GM13977 (cell line): ENCODE measurements at regions not wholly inside any gene's neighbourhood (a gene's known extent, or its start where the extent isn't known, plus 50 kb on each side); places are given as distances from the start of the nearest gene placed in this dataset.

Experiments used
- DNase-seq: peaks from one replicate; pipeline ENCODE4 v3.0.0; 2012; ENCODE audit warnings: low spot score
- CTCF ChIP-seq: IDR thresholded peaks from 2 replicates; pipeline ENCODE4 v1.5.1; 2012; ENCODE audit warnings: mild to moderate bottlenecking, control low read depth; ENCODE audit not compliant: insufficient read depth; ENCODE audit errors: extremely low read depth, missing control alignments
- in situ Hi-C: fragments of 300-500 bp; cut with MboI; formaldehyde crosslinking; loops from one replicate; pipeline ENCODE4 v1.12.0; 2022; ENCODE audit warnings: low sequenced_read_pairs, low pct_unique_long_range_greater_than_20kb, mixed read lengths, inconsistent platforms; ENCODE audit not compliant: unreplicated experiment

DNA sequence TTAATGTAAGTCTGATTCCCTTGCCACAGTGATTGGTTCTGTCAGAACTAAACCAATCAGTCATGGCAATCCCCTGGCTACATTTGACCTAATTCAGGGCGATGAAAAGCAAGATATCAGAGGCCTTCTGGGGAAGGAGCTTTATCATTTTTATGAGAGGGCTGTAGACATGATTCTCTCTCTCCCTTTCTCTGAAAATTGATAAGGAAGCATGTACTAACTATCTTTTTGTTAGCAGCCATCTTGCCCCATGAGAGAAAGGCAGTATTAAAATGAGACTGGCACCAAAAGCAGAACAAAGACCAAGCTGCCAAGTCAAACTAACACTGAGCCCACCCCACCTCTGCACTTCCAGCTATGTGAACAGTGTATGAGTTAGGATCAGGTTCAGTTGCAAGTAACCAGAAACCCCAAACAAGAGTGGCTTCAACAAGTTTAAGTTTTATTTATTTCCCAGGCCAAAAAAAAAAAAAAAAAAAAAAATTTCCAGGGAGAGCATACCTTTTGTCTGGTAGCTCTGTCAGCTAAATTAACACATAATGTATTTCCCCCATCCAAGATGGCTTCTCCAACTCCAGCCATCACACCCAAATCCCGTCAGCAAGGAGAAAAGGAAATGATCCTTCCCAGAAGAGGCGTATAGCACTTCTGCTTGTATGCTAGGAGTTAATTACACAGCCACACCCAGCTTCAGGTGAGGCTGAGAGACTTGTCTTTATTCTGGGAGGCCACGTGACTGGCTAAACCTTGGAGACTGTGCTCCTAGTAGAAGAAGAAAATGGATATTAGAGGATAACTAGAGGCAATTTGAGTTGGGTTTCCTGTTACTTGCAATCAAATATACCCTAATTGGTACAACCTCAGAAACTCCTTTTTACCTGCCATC lies 105.8 kb upstream of the RALGPS2 start:
- DNase-seq, result no peak
- no peak for TF ChIP-seq CTCF
- in situ Hi-C loops, result no loop called here

DNA sequence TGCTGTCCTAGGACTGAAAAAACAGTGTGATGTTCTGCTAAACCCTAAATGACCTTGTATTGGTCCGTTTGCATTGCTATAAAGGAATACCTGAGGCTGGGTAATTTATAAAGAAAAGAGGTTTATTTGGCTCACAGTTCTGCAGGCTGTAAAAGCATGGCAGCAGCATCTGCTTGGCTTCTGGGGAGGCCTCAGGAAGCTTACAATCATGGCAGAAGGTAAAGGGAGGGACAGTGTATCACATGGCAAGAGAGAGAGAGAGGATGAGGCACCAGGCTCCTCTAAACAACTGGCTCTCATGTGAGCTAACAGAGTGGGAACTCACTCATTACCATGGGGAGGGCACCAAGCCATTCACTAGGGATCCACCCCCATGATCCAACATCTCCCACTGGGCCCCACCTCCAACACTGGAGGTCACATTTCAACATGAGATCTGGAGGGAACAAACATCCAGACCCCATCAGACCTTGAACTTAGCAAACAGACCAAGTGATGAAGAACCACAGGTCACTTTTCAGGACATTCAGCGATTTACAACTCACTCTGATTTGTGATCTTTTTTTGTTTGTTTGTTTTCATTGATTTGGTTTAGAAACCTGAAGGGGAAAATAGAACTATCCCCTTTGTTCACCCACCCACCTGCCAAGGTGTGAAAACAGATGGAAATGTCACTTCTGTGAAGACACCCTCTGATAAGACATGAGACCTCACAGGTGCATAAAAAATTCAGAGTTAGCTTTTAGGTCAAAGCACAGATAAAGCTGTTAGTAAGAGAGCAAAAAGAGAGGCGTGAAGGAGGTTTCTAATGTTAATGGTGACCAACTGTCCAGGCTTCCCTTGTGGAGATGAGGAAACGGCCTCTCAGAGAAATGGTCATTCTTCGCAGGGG lies 104.2 kb upstream of the RALGPS2 start:
- DNase-seq, result no peak
- no peak for TF ChIP-seq CTCF
- in situ Hi-C loops, result no loop called here

GRCh38 chr1:178621822-178622221 lies 103.2 kb upstream of the RALGPS2 start:
- in situ Hi-C loops, result no loop called here
- TF ChIP-seq CTCF, result no peak
- no peak for DNase-seq

GRCh38 chr1:178625695-178626094 lies 99.3 kb upstream of the RALGPS2 start:
- in situ Hi-C loops, result no loop called here
- DNase-seq, result no peak
- no peak for TF ChIP-seq CTCF

GRCh38 chr1:178627037-178627436 lies 98.0 kb upstream of the RALGPS2 start:
- no peak for TF ChIP-seq CTCF
- DNase-seq, result no peak
- in situ Hi-C loops, result no loop called here

DNA sequence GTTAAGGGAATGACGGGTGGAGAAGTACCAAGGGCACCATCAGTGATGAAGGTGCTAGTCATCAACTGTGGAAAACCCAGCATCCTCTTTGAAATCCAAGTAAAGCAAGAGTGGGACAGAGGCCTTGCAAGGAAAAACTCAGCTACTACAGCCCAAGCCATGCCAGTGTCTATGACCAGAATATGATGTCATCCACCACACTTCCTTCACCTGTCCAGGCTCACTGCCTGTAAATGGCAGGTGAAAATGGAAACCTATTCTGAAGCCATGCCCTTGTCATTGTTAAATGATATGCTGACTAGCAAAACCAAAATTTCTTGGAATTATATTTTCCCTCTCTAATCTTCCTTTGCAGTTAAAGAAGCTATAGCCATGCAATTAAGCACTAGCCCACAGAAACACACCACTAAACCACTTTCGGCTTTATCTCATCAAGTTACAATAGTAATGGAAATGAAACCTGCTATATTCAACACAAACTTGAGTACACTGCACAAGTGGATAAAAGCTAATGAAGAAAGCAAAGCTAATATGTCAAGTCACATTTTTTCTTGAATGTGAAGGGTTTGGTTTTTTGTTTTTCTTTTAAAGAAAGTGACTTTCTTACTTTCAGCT lies 96.3 kb upstream of the RALGPS2 start:
- no peak for DNase-seq
- in situ Hi-C loops, result no loop called here
- TF ChIP-seq CTCF, result no peak
